ENCODE measurements at regions not wholly inside any gene's neighbourhood (a gene's known extent, or its start where the extent isn't known, plus 50 kb on each side); places are given as distances from the start of the nearest gene placed in this dataset.

GRCh38 chr16:85323230-85323960, 211.1 kb upstream of the CIBAR2 start:
- H3K4me1 ChIP-seq, result peaks cover 33% of the 10 kb centered on the region
- DNase-seq (no peak), ATAC-seq (no peak)
- no peak for TF ChIP-seq CTCF (IDR thresholded peaks at IDR 0.05)
- H3K27me3 ChIP-seq (ENCODE audit: low read depth), result peaks cover 8% of the 10 kb centered on the region
- no peaks in the 10 kb centered on the region for H3K9me3 ChIP-seq
- H3K36me3 ChIP-seq, result no peaks in the 10 kb centered on the region
- intact Hi-C loops (cut with DNase I), result no loop called here
- H3K27ac ChIP-seq, result no peak overlapping the region
- H3K4me3 ChIP-seq, result no peak overlapping the region

- intact Hi-C loops (cut with DNase I), result no loop called here
- Histone ChIP-seq H3K27me3 (ENCODE audit: low read depth) (peaks cover 11% of the 10 kb centered on the region), H3K4me3 (no peak overlapping the region), H3K9me3 (no peaks in the 10 kb centered on the region), H3K36me3 (no peaks in the 10 kb centered on the region), H3K4me1 (peaks cover 38% of the 10 kb centered on the region), H3K27ac (no peak overlapping the region)
- no peak for ATAC-seq
- TF ChIP-seq CTCF (IDR thresholded peaks at IDR 0.05), result no peak
- DNase-seq, result no peak
Measured at GRCh38 chr16:85323961-85324253, 211.6 kb upstream of the CIBAR2 start.

GRCh38 chr16:85324488-85324887, 212.2 kb upstream of the CIBAR2 start:
- Histone ChIP-seq H3K4me3 (no peak overlapping the region), H3K9me3 (no peaks in the 10 kb centered on the region), H3K36me3 (no peaks in the 10 kb centered on the region), H3K27ac (no peak overlapping the region), H3K4me1 (peaks cover 39% of the 10 kb centered on the region), H3K27me3 (ENCODE audit: low read depth) (peaks cover 17% of the 10 kb centered on the region)
- no peak for TF ChIP-seq CTCF (IDR thresholded peaks at IDR 0.05)
- ATAC-seq, result no peak
- intact Hi-C loops (cut with DNase I), result no loop called here
- DNase-seq, result no peak

GRCh38 chr16:85326113-85326793, 214.0 kb upstream of the CIBAR2 start:
- H3K4me3 ChIP-seq, result no peak overlapping the region
- no peaks in the 10 kb centered on the region for H3K9me3 ChIP-seq
- no peaks in the 10 kb centered on the region for H3K36me3 ChIP-seq
- DNase-seq (no peak), ATAC-seq (no peak)
- intact Hi-C loops (cut with DNase I), result no loop called here
- peaks cover 18% of the 10 kb centered on the region for H3K27me3 ChIP-seq (ENCODE audit: low read depth)
- TF ChIP-seq CTCF (IDR thresholded peaks at IDR 0.05), result no peak
- H3K4me1 ChIP-seq, result peaks cover 48% of the 10 kb centered on the region
- H3K27ac ChIP-seq, result no peak overlapping the region

- H3K36me3 ChIP-seq, result no peaks in the 10 kb centered on the region
- peaks cover 43% of the 10 kb centered on the region for H3K4me1 ChIP-seq
- ATAC-seq (no peak), DNase-seq (no peak)
- no peak overlapping the region for H3K27ac ChIP-seq
- intact Hi-C loops (cut with DNase I), result no loop called here
- H3K4me3 ChIP-seq, result no peak overlapping the region
- TF ChIP-seq CTCF (IDR thresholded peaks at IDR 0.05), result no peak
- H3K27me3 ChIP-seq (ENCODE audit: low read depth), result peaks cover 18% of the 10 kb centered on the region
- H3K9me3 ChIP-seq, result no peaks in the 10 kb centered on the region
Measured at GRCh38 chr16:85326794-85327181, 214.5 kb upstream of the CIBAR2 start.

Measured in lower lobe of right lung (tissue), 2 donors.